Ascending aorta (tissue), 2 donors: ENCODE measurements at regions not wholly inside any gene's neighbourhood (a gene's known extent, or its start where the extent isn't known, plus 50 kb on each side); places are given as distances from the start of the nearest gene placed in this dataset.

Experiments used
- DNase-seq, 2 donors: peaks; one replicate each; pipeline ENCODE4 v3.0.0-alpha.2; 2019; ENCODE audit warnings: low spot score in 2 of 2
- H3K27ac ChIP-seq, 2 donors: fragments of 200-600 bp; sonication (generic); one replicate each; pipeline ENCODE4 v1.5.1; 2016 to 2017; ENCODE audit warnings: mild to moderate bottlenecking in 1 of 2
- H3K27me3 ChIP-seq: fragments of 200-600 bp; sonication (generic); one replicate; pipeline ENCODE4 v1.5.1; 2017
- H3K36me3 ChIP-seq, 2 donors: fragments of 200-600 bp; sonication (generic); one replicate each; pipeline ENCODE4 v1.5.1; 2016
- H3K4me1 ChIP-seq, 2 donors: fragments of 200-600 bp; sonication (generic); one replicate each; pipeline ENCODE4 v1.5.1; 2016 to 2017; ENCODE audit warnings: mild to moderate bottlenecking in 1 of 2
- H3K4me3 ChIP-seq, 2 donors: fragments of 200-600 bp; sonication (generic); one replicate each; pipeline ENCODE4 v1.5.1; 2016 to 2017; ENCODE audit warnings: mild to moderate bottlenecking in 1 of 2
- H3K9me3 ChIP-seq, 2 donors: fragments of 200-600 bp; sonication (generic); one replicate each; pipeline ENCODE4 v1.5.1; 2016
- intact Hi-C: fragments of 100-400 bp; cut with DNase I; formaldehyde crosslinking; loops from one replicate; pipeline ENCODE4 v1.15.1; 2023
- TF ChIP-seq, protein P1 (sequence below), 3 experiments: fragments of 200-600 bp in 2 of 3; fragments of 450-650 bp in 1 of 3; sonication (generic) in 2 of 3; IDR thresholded peaks; one replicate each; pipeline ENCODE4 v1.5.1; 2016 to 2019; ENCODE audit warnings: antibody characterized with exemption in 3 of 3, mild to moderate bottlenecking in 1 of 3, moderate library complexity in 1 of 3

GRCh38 chr20:51914758-51915157 lies 112.4 kb upstream of the SALL4 start:
- Histone ChIP-seq H3K4me3 (no peak overlapping the region), H3K27ac (no peak overlapping the region), H3K27me3 (no peaks in the 10 kb centered on the region), H3K9me3 (no peaks in the 10 kb centered on the region), H3K4me1 (no peaks in the 10 kb centered on the region), H3K36me3 (no peaks in the 10 kb centered on the region)
- TF ChIP-seq, protein P1, sequence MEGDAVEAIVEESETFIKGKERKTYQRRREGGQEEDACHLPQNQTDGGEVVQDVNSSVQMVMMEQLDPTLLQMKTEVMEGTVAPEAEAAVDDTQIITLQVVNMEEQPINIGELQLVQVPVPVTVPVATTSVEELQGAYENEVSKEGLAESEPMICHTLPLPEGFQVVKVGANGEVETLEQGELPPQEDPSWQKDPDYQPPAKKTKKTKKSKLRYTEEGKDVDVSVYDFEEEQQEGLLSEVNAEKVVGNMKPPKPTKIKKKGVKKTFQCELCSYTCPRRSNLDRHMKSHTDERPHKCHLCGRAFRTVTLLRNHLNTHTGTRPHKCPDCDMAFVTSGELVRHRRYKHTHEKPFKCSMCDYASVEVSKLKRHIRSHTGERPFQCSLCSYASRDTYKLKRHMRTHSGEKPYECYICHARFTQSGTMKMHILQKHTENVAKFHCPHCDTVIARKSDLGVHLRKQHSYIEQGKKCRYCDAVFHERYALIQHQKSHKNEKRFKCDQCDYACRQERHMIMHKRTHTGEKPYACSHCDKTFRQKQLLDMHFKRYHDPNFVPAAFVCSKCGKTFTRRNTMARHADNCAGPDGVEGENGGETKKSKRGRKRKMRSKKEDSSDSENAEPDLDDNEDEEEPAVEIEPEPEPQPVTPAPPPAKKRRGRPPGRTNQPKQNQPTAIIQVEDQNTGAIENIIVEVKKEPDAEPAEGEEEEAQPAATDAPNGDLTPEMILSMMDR (IDR thresholded peaks at IDR 0.05) = no peak
- DNase-seq = no peak
- intact Hi-C loops = no loop called here

DNA sequence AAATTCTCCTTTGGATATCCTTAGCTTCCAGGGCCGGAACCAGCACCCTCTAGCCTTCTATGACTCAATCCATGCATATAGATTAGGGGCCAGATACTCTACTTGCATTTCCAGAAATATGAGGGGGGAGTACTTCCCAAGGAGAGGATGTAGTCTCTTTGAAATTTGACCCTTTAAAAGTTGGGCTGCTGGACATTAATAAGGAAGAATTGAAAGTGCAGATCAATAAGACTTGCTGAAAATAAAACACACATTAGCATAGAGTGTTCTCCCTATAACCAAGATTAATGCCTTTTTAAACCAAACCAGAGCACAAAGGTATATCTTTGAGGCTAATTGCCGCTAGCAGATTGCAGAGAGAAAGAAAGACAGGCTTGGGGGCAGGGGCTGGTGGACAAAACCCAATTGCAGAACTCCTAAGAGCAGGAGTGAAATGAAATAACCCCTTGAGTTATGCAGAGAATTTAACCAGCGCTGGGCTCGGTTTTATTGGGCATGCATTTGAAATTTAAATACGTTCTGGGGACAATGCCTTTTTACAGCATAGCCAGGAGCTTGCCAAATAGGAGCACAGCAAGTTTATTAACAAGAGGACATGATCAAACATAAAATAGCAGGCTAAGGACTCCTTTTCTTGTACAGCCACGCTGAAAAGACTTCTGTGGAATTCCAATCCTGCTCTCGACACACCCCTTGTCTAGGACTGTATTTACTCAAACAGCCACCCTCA lies 108.2 kb upstream of the SALL4 start:
- no peak for DNase-seq
- Histone ChIP-seq H3K27ac (no peak overlapping the region), H3K4me3 (no peak overlapping the region), H3K4me1 (no peaks in the 10 kb centered on the region), H3K36me3 (no peaks in the 10 kb centered on the region), H3K9me3 (no peaks in the 10 kb centered on the region), H3K27me3 (no peaks in the 10 kb centered on the region)
- intact Hi-C loops = no loop called here
- TF ChIP-seq, protein P1 (IDR thresholded peaks at IDR 0.05) = no peak

DNA sequence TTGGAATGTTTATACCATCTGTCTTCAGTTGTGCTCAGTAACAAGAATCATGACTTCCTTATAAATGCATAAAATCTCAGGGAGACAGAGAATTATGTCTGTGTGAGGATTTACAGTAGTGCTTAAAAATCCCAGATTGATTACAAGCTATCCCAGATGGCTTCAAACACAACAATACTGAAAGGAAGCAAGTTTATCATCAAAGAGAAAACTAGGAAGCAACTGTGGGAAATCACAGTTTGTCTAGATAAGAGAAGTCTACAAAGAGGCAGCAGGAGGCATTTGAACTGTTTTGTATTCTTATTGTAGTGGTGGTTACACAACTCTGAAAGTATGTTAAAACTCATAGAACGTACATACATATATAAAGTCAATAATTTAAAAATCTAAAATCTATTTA lies 104.4 kb upstream of the SALL4 start:
- intact Hi-C loops = no loop called here
- Histone ChIP-seq H3K4me1 (no peaks in the 10 kb centered on the region), H3K36me3 (no peaks in the 10 kb centered on the region), H3K27ac (no peak overlapping the region), H3K4me3 (no peak overlapping the region), H3K9me3 (no peaks in the 10 kb centered on the region), H3K27me3 (no peaks in the 10 kb centered on the region)
- DNase-seq = no peak
- TF ChIP-seq, protein P1 (IDR thresholded peaks at IDR 0.05) = no peak

- no peak for DNase-seq
- TF ChIP-seq, protein P1 (IDR thresholded peaks at IDR 0.05) = no peak
- H3K27me3 ChIP-seq = no peaks in the 10 kb centered on the region
- H3K4me1 ChIP-seq = no peaks in the 10 kb centered on the region
- no peaks in the 10 kb centered on the region for H3K36me3 ChIP-seq
- no peaks in the 10 kb centered on the region for H3K9me3 ChIP-seq
- H3K27ac ChIP-seq = no peak overlapping the region
- intact Hi-C loops = no loop called here
- no peak overlapping the region for H3K4me3 ChIP-seq
Observed at GRCh38 chr20:51906049-51906448, 103.7 kb upstream of the SALL4 start.

GRCh38 chr20:51902933-51903332 lies 100.6 kb upstream of the SALL4 start:
- no peaks in the 10 kb centered on the region for H3K9me3 ChIP-seq
- DNase-seq = no peak
- H3K27ac ChIP-seq = no peak overlapping the region
- TF ChIP-seq, protein P1 (IDR thresholded peaks at IDR 0.05) = no peak
- no peaks in the 10 kb centered on the region for H3K36me3 ChIP-seq
- no peaks in the 10 kb centered on the region for H3K27me3 ChIP-seq
- no peaks in the 10 kb centered on the region for H3K4me1 ChIP-seq
- intact Hi-C loops = no loop called here
- no peak overlapping the region for H3K4me3 ChIP-seq

DNA sequence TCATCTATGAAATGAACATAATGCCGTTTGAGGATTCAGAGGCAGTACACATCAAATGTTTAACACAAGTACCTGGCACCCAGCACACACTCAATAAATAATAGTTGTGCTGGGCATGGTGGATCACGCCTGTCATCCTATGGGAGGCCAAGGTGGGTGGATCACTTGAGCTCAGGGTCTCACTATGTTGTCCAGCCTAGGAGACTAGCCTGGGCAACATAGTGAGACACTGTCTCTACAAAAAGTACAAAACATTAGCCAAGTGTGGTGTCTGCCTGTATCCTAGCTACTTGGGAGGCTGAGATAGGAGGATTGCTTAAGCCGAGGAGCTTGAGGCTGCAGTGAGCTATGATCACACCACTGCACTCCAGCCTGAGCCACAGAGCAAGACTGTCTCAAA lies 98.1 kb upstream of the SALL4 start:
- intact Hi-C loops = no loop called here
- no peaks in the 10 kb centered on the region for H3K4me1 ChIP-seq
- no peak overlapping the region for H3K4me3 ChIP-seq

More for the DNA sequence above, 98.1 kb upstream of the SALL4 start:
- Histone ChIP-seq H3K27ac (no peak overlapping the region), H3K27me3 (no peaks in the 10 kb centered on the region), H3K36me3 (no peaks in the 10 kb centered on the region), H3K9me3 (no peaks in the 10 kb centered on the region)
- DNase-seq = no peak
- TF ChIP-seq, protein P1 (IDR thresholded peaks at IDR 0.05) = no peak
